KMS-11 (cell line): ENCODE measurements at regions not wholly inside any gene's neighbourhood (a gene's known extent, or its start where the extent isn't known, plus 50 kb on each side); places are given as distances from the start of the nearest gene placed in this dataset.
"Not testable (repeated sequence)": the region's sequence is repeated elsewhere in the genome, so short reads cannot be mapped to it uniquely, and the experiment has no call there.

Source experiments
- H2AFZ ChIP-seq: fragments of 200-600 bp; sonication (generic); 2 replicates; pipeline ENCODE4 v1.6.1; 2016; ENCODE audit warnings: antibody characterized with exemption, mixed run types, low read depth
- H3K27ac ChIP-seq: fragments of 200-600 bp; sonication (generic); 2 replicates; pipeline ENCODE4 v1.6.1; 2016; ENCODE audit warnings: mild to moderate bottlenecking, mixed run types
- H3K27me3 ChIP-seq: fragments of 200-600 bp; sonication (generic); 2 replicates; pipeline ENCODE4 v1.6.1; 2017; ENCODE audit warnings: mild to moderate bottlenecking, low read depth, mixed run types, moderate library complexity; ENCODE audit not compliant: insufficient read depth
- H3K36me3 ChIP-seq: fragments of 200-600 bp; sonication (generic); 2 replicates; pipeline ENCODE4 v1.6.1; 2017; ENCODE audit warnings: mild to moderate bottlenecking, mixed run types; ENCODE audit not compliant: insufficient read depth
- H3K4me1 ChIP-seq: fragments of 200-600 bp; sonication (generic); 2 replicates; pipeline ENCODE4 v1.6.1; 2016; ENCODE audit warnings: mild to moderate bottlenecking, low read depth, mixed run types; ENCODE audit not compliant: poor library complexity, severe bottlenecking
- H3K4me2 ChIP-seq: fragments of 200-600 bp; sonication (generic); 2 replicates; pipeline ENCODE4 v1.7.0; 2016; ENCODE audit warnings: mild to moderate bottlenecking, mixed run types
- H3K4me3 ChIP-seq: fragments of 200-600 bp; sonication (generic); IDR thresholded peaks from 2 replicates; pipeline ENCODE4 v1.6.1; 2017; ENCODE audit warnings: low read depth, low read length, mixed read lengths; ENCODE audit not compliant: insufficient read depth
- H3K79me2 ChIP-seq: fragments of 200-600 bp; sonication (generic); 2 replicates; pipeline ENCODE4 v1.6.1; 2016; ENCODE audit warnings: low read depth, mixed run types; ENCODE audit not compliant: insufficient read depth
- H3K9ac ChIP-seq: fragments of 200-600 bp; sonication (generic); 2 replicates; pipeline ENCODE4 v1.6.1; 2016; ENCODE audit warnings: mild to moderate bottlenecking, mixed run types
- H4K20me1 ChIP-seq: fragments of 200-600 bp; sonication (generic); 2 replicates; pipeline ENCODE4 v1.6.1; 2016; ENCODE audit warnings: mild to moderate bottlenecking, mixed run types; ENCODE audit not compliant: insufficient read depth
- TF ChIP-seq, protein P1 (sequence below): fragments of 200-600 bp; sonication (generic); conservative IDR thresholded peaks from 2 replicates; pipeline ENCODE4 v1.6.1; 2017; ENCODE audit warnings: low read depth, mild to moderate bottlenecking, antibody characterized with exemption, low read length, moderate library complexity, mixed read lengths

DNA sequence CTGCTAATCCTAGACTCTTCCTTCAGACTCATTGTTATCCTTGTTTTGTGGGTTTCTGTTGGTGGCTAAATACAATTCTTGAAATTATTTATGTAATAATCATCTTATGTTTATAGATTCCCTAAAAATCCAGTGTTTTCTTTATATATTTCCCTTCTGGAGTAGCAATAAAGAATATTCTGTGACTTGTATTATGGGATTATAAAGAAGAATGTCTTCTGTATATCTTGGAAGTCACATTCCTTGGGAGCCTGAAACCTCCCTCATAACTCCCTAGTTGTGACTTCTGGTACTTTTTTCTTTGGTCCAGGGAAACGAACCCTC, 356.1 kb downstream of the TMEM167A start:
- H4K20me1 ChIP-seq, result no peaks in the 10 kb centered on the region
- H2AFZ ChIP-seq, result no peak overlapping the region
- no peak overlapping the region for H3K27ac ChIP-seq
- H3K9ac ChIP-seq, result no peak overlapping the region
- no peaks in the 10 kb centered on the region for H3K79me2 ChIP-seq
- TF ChIP-seq, protein P1, sequence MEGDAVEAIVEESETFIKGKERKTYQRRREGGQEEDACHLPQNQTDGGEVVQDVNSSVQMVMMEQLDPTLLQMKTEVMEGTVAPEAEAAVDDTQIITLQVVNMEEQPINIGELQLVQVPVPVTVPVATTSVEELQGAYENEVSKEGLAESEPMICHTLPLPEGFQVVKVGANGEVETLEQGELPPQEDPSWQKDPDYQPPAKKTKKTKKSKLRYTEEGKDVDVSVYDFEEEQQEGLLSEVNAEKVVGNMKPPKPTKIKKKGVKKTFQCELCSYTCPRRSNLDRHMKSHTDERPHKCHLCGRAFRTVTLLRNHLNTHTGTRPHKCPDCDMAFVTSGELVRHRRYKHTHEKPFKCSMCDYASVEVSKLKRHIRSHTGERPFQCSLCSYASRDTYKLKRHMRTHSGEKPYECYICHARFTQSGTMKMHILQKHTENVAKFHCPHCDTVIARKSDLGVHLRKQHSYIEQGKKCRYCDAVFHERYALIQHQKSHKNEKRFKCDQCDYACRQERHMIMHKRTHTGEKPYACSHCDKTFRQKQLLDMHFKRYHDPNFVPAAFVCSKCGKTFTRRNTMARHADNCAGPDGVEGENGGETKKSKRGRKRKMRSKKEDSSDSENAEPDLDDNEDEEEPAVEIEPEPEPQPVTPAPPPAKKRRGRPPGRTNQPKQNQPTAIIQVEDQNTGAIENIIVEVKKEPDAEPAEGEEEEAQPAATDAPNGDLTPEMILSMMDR, result no peak
- H3K4me1 ChIP-seq, result no peaks in the 10 kb centered on the region
- no peaks in the 10 kb centered on the region for H3K36me3 ChIP-seq
- no peaks in the 10 kb centered on the region for H3K27me3 ChIP-seq
- no peak overlapping the region for H3K4me2 ChIP-seq
- H3K4me3 ChIP-seq, result no peak overlapping the region

DNA sequence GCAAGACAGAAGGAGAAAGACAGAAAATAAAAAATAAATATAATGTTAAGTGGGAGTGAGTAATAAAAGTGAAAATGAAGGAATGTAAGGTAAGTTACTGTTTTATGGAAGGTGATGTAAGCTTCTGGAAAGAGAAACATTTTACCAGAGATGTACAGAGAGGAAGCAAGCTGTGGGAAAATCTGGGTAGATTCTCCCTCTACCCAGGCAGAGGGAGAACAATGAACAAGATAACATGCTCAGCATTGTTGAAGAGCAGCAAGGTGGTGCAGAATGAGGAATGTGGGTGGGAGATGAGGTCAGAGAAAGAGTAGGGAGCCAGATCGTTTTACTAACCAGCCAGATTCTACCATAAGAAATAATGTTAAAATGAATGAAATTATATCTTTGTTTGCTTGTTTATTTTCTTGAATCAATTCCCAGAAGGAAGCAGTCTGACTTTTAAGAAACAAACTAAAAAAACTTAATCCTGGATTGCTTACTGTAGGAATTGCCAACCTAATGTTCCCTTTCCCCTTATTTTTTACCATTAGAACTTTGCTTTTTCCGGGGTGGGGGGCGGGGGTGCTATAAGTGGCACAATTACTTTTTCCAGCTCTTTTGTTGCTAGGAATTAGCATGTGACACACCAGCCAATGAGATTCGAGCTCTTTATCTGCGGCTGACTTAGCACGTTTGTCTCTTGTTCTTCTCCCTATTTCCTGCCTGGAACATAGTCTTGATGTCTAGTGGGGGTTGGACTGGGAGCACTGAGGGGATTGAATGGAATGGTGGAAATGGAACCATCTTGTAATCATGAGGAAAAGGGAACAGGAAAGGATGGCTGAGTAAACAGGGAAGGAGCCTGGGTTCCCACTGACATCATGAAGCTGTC, 356.7 kb downstream of the TMEM167A start:
- TF ChIP-seq, protein P1, result no peak

GRCh38 chr5:82719368-82719767, 357.8 kb downstream of the TMEM167A start:
- H4K20me1 ChIP-seq, result no peaks in the 10 kb centered on the region
- H3K4me2 ChIP-seq, result no peak overlapping the region
- no peaks in the 10 kb centered on the region for H3K79me2 ChIP-seq
- H2AFZ ChIP-seq, result no peak overlapping the region
- no peaks in the 10 kb centered on the region for H3K4me1 ChIP-seq
- no peaks in the 10 kb centered on the region for H3K27me3 ChIP-seq
- H3K27ac ChIP-seq, result no peak overlapping the region
- no peak overlapping the region for H3K9ac ChIP-seq
- H3K36me3 ChIP-seq, result no peaks in the 10 kb centered on the region
- no peak overlapping the region for H3K4me3 ChIP-seq
- TF ChIP-seq, protein P1, result no peak

More for the DNA sequence above, 356.7 kb downstream of the TMEM167A start:
- Histone ChIP-seq H3K36me3 (no peaks in the 10 kb centered on the region), H3K4me3 (no peak overlapping the region), H3K79me2 (no peaks in the 10 kb centered on the region), H3K27me3 (no peaks in the 10 kb centered on the region), H2AFZ (no peak overlapping the region), H4K20me1 (no peaks in the 10 kb centered on the region), H3K4me1 (no peaks in the 10 kb centered on the region), H3K27ac (no peak overlapping the region), H3K4me2 (no peak overlapping the region), H3K9ac (no peak overlapping the region)

- H2AFZ ChIP-seq, result no peak overlapping the region
- no peaks in the 10 kb centered on the region for H3K79me2 ChIP-seq
- H3K4me3 ChIP-seq, result no peak overlapping the region
- TF ChIP-seq, protein P1, result no peak
- H3K36me3 ChIP-seq, result no peaks in the 10 kb centered on the region
- no peak overlapping the region for H3K4me2 ChIP-seq
- H4K20me1 ChIP-seq, result no peaks in the 10 kb centered on the region
- H3K9ac ChIP-seq, result no peak overlapping the region
- no peak overlapping the region for H3K27ac ChIP-seq
- no peaks in the 10 kb centered on the region for H3K27me3 ChIP-seq
- H3K4me1 ChIP-seq, result no peaks in the 10 kb centered on the region
Measured at GRCh38 chr5:82717738-82718137, 359.5 kb downstream of the TMEM167A start.

DNA sequence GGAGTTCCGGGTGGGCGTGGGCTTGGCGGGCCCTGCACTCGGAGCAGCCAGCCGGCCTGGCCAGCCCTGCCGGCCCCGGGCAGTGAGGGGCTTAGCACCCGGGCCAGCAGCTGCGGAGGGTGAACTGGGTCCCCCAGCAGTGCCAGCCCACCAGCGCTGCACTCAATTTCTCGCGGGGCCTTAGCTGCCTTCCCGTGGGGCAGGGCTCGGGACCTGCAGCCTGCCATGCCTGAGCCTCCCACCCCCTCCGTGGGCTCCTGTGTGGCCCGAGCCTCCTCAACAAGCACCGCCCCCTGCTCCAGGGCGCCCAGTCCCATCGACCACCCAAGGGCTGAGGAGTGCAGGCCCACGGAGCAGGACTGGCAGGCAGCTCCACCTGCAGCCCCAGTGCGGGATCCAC, 362.5 kb downstream of the TMEM167A start:
- not testable (repeated sequence) for H3K9ac ChIP-seq, H4K20me1 ChIP-seq, H3K27ac ChIP-seq, H3K36me3 ChIP-seq, H3K27me3 ChIP-seq, H2AFZ ChIP-seq, H3K79me2 ChIP-seq, H3K4me3 ChIP-seq, H3K4me2 ChIP-seq, H3K4me1 ChIP-seq
